ENCODE measurements at regions not wholly inside any gene's neighbourhood (a gene's known extent, or its start where the extent isn't known, plus 50 kb on each side); places are given as distances from the start of the nearest gene placed in this dataset.

DNA sequence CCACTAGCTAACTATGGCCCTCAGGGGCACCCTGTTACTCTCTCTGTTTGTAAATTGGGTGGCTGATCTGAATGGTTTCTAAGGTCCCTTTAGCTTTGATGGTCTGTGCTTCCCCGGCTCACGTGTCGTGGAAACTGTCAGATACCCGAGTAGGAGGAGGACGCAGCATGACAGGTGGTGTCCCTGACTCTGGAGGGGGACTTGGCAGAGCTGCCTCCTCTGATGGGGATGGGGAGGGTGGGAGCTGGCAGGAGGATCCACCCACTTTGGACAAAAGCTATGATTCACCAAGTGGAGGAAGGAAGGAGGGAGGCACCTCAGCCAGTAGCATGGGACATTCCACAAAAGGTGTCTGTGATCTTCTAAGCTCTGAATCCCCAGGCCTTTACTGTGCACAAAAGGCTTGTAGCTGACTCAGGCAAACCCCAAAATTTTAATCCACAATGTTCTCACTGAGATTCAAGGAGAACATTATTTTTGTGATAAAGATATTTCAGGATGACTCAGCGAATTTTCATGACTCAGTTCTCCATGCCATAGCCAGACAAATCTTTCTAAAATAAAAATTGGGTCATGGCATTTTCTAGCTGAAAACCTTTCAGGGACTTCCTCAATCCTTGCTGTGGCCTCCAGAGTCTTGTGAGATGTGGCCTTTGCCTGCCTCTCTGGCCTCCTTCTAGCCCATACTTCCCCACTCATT is 131.0 kb upstream of the BRINP1 start:
- no peak for DNase-seq (ENCODE audit: low read depth)

DNA sequence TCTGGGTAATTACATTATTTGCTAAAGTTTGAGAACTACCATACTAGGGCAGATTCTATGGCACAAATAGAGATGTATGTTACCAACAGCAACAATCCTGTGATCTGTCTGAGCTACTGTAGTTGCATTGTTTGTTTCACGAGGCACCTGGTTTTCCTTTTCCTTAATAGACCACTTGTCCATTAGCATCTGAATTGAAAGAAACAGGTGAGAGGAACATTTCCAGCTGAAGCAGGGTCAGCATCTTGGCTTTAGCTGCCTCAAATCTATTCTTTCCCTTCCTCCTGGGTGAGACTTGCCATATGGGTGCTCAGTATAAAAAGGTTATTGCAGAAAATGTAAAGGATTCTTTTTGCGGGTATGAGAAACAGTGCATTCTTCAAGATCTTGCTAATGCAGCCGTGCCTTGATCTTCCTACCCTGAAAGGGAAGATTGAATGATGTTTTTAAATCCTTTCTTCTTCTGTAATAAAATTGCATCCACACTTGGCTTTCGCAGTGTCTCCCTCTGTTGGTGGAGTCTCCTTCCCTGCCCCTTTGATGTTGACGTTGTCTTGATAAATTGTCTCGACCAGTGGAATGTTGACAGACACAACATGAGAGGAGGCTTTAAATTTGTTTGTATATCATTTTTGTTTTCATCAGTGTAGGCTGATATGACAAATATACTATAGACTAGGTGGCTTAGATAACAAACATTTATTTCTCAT is 118.0 kb upstream of the BRINP1 start:
- no peak for DNase-seq (ENCODE audit: low read depth)

DNA sequence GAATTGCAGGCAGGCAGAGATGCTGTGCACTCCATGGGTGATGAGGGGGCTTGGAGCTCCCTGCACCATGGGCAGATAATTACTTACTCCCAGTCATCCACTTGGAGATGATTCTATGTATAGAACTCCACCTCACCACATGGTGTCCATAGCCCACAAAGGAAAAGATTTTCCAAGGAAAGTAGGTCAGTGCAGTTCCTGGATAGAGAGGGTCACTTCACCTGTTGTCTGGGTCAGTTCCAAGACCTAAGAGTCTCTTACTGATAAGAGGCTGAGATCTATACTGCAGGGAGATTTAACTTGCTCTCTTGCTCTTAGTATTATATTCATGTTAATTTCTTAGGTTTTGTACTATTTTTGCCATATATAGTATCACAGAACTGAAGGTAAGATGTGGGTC is 113.9 kb upstream of the BRINP1 start:
- DNase-seq (ENCODE audit: low read depth): no peak

DNA sequence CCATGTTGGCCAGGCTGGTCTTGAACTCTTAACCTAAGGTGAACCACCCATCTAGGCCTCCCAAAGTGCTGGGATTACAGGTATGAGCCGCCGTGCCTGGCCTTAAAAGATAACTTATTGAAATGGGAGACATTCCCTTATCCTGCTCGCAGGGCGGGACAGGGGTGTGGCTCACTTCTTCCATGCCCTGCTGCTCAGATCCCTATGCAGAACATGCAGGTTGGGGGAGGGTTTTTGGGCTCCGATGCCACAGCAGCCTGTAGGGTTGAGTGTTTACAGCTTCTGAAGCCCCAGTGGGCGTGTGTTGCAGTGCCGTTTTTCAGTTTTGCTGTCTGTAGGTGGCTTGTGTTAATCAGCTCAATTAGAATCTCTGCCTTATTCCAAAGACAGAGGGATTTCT is 108.0 kb upstream of the BRINP1 start:
- no peak for DNase-seq (ENCODE audit: low read depth)

DNA sequence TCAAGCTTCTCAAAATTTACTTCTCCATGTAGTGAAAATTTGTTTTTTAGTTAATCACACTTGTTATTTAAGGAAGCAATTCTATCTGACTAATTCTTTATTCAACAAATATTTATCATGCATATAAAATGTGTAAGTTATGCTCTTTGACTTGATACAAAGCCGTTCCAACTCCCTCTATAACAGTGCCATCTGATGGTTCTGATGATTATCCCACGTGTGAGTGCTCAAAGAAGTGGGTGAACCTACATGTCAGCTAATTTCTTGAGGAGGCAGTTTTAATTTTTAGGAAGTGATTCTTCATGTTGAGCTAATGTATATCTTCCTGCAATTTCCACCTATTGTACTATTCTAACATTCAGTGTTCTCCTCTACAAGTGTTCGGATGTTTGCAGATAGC is 88.8 kb upstream of the BRINP1 start:
- no peak for DNase-seq (ENCODE audit: low read depth)

DNA sequence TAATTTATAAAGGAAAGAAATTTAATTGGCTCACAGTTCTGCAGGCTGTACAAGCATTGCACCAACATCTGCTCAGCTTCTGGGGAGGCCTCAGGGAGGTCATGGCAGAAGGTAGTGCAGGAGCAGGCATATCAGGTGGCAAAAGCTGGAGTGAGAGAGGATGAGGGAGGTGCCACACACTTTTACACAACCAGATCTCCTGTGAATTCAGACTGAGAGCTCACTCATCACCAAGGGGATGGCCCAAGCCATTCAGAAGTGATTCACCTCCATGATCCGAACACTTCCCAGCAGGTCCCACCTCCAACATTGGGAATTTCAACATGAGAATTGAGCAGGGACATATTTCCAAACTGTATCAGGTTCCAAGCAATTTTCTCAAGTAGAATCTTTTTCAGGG is 84.7 kb upstream of the BRINP1 start:
- no peak for DNase-seq (ENCODE audit: low read depth)

DNA sequence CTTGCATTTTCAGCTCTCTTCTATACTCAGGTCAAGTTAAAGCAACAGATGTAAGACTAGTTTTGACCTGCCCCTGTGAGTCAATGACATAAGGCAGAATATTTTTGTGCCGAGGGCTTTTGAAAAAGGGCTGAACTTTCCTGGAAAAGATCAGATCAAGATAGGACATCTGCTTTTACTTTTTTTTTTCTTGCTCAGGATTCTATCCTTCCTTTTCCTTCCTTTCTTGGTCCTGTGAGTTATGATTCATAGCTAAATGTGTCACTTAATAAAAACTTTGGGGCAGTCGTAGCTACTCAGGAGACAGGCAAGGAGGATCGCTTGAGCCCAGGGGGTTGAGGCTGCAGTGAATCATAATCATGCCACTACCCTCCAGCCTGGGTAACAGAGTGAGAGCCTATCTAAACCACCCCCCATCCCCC is 84.3 kb upstream of the BRINP1 start:
- no peak for DNase-seq (ENCODE audit: low read depth)

DNA sequence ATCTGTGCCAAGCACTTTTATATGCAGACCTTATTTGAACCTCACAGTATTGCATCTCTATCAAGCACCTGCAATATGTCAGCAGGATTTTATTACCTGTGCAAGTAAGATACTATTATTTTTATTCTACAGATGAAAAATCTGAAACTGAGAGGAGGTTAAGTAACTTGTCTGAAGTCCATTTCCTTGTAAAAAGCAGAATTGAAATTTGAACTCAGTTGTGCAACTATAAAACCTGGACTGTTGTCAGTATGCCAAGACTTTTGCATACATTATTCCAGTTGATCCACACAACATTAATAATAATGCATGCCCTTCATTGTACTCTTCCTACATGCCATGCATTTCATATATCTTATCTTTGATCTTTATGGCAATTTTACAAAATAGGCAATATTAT is 82.2 kb upstream of the BRINP1 start:
- DNase-seq (ENCODE audit: low read depth): no peak

DNA sequence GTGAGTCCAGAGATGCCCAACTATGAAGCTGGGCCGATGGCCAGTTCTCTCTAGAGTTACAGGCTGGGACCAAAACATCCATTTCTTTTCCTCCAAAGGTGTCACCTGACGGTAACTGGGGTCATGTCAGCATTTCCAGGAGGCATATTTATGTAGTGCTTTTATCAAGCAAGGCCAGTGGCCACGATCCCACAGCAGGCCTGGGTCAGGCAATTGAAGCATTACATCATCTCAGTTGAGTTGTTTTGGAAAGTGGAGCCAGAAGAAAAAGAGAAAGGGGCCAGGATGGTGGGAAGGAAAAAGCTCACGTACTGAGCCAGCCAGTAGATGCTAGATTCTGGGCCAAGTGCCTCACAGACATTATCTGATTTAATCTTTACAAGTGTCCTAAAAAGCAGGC is 73.9 kb upstream of the BRINP1 start:
- DNase-seq (ENCODE audit: low read depth): no peak

DNA sequence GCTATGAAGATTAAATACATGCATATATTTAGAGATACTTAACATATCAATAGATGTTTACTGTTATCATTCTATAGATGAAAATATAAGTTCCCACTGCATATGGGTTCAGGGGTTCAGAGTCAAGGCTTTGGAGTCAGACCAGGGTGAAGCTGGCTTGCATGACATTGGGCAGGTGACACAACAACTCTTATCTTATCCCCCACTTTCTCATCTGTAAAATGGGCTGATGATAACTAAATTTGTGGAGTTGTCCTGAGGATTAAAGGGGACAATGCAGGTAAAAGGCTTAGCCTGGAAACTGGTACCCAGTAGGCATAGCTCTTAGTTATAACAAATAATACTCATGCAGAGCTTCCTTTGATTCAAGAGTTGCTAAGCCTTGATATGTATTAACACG is 72.6 kb upstream of the BRINP1 start:
- DNase-seq (ENCODE audit: low read depth): no peak

DNA sequence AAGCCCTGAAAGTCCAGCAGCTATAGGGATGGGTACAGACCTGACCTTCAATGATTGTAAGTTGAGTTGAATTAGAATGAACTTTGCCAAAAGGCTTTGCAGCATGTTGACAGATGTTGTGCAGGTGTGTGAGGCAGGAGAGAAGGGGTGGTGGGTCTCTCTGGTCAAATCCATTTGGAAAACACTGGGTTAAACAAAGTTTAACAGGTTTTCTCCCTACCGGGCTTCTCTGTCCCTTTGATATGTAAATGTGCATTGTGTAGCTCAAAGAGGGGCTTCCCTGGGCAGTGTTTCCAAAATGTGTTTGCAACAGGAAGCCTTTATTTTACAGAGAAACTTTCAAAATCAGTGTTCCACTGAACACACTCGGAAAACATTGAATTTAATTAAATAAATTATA is 72.1 kb upstream of the BRINP1 start:
- DNase-seq (ENCODE audit: low read depth): no peak

DNA sequence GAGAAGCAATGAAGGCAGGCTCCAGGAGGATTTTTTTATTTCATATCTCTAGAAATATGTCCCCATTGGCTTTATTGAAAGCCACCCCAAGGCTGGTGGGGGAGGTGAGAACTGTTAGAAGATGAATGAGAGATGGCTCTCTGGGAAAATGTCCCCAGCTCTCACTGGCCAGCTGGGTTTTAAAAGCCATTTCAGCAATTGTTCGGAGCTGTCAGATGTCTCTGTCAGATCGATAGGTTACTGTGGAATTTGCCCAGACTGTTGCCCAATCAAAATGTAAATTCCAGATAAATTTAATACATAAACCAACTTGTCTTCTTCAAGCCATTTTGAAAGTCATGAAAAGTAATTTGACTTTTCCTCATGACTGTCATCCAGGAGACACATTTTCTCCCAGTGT is 67.0 kb upstream of the BRINP1 start:
- DNase-seq (ENCODE audit: low read depth): no peak

DNA sequence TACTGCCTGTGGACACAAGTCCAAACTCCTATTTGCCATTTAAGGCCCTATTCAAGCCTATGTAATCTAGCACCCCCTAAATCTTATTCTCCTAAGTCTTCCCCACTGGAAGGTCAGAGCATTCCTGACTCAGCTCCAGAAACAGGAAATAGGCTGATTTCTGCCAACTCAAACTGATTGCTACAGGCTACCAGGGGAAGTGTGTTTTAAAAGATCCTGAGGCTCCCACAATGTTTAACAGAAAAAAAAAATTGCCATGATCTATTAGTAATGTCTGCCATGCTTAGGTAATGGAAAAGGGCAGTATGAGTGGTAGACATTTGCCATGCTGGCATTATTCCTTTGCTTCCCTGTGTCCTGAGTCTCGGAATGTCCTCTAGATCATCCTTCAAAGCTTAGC is 65.8 kb upstream of the BRINP1 start:
- no peak for DNase-seq (ENCODE audit: low read depth)

DNA sequence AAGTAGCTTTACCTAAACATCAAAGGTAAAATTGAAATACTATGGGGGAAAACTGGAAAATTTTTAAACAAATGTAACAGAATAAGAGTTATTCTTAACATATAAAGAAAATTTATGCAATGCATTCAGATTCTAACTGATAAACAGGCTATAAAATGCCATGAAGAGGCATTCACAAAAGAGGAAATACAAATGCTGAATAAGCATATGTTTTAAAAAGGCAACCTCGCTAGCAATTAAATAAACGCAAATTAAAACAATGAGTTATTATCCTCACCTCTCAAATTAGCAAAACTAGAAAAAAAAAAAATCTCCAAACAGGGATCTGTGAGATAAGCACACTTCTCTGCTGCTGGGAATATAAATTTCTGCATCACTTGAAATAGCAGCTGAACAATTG is 63.2 kb upstream of the BRINP1 start:
- DNase-seq (ENCODE audit: low read depth): no peak

DNA sequence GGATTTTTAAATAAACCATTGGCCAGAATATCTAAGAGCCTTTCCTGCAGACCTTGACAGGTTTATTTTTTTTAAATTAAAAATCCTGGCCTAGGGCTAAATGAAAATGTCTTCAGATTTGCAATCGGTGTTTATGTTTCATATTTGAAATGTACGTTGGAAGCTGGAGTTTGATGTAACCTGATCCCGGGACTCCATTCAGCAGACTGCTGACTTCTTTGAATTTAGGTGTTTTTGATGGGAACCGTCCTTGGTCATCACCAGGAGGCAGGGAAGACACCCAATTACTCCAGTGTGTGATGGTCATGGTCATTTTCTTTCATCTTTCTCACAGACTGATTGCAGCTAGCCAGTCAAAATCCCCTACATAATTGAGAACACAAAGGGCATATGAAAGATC is 60.1 kb upstream of the BRINP1 start:
- DNase-seq (ENCODE audit: low read depth): no peak

DNA sequence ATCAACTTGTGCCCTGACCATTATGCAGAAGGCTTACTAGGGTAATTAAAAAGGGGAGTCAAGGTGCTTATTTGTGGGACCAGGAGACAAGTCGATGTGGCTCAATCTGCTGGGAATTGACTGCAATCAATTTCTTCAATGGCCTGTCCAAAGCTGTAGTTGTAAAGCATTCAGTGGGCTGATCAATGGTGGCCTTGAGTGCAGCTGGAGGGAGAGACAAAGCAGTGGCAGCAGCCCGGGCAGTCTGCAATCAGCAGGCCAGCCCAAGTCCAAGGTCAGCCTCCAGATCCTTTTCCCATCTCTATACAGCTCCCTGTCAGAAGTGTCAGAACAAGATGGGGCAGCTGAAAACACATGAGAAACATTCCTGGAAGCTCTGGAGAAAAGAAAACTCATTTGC is 51.0 kb upstream of the BRINP1 start:
- DNase-seq (ENCODE audit: low read depth): no peak

All from RPMI7951 (cell line).